Effector memory CD4-positive, alpha-beta T cell (primary cell): ENCODE measurements at regions not wholly inside any gene's neighbourhood (a gene's known extent, or its start where the extent isn't known, plus 50 kb on each side); places are given as distances from the start of the nearest gene placed in this dataset.

Source experiments
- DNase-seq, 3 donors: peaks; one replicate each; pipeline ENCODE4 v3.0.0-alpha.2; 2020
- H3K27ac ChIP-seq: 2 replicates; pipeline ENCODE4 v1.7.0; 2013; ENCODE audit warnings: mild to moderate bottlenecking, low read length, moderate library complexity; ENCODE audit not compliant: insufficient read depth, poor library complexity, severe bottlenecking
- H3K27me3 ChIP-seq: replicated peaks from 2 replicates; pipeline ENCODE4 v1.7.0; 2013; ENCODE audit warnings: mild to moderate bottlenecking, low read length; ENCODE audit not compliant: insufficient read depth, control insufficient read depth, poor library complexity, severe bottlenecking
- H3K36me3 ChIP-seq: 2 replicates; pipeline ENCODE4 v1.7.0; 2013; ENCODE audit warnings: mild to moderate bottlenecking, low read length, moderate library complexity; ENCODE audit not compliant: control insufficient read depth, insufficient read depth
- H3K4me1 ChIP-seq: 2 replicates; pipeline ENCODE4 v1.7.0; 2013; ENCODE audit warnings: low read length, mild to moderate bottlenecking; ENCODE audit not compliant: control insufficient read depth, insufficient read depth, poor library complexity, severe bottlenecking
- H3K4me3 ChIP-seq: 2 replicates; pipeline ENCODE4 v1.7.0; 2013; ENCODE audit warnings: low read length, low read depth, mild to moderate bottlenecking; ENCODE audit not compliant: insufficient read depth, poor library complexity, severe bottlenecking
- H3K9me3 ChIP-seq: 2 replicates; pipeline ENCODE4 v1.7.0; 2013; ENCODE audit warnings: mild to moderate bottlenecking, low read length, moderate library complexity; ENCODE audit not compliant: control insufficient read depth

- Histone ChIP-seq H3K4me1 (no peaks in the 10 kb centered on the region), H3K27ac (no peak overlapping the region), H3K36me3 (no peaks in the 10 kb centered on the region), H3K4me3 (no peak overlapping the region), H3K9me3 (no peaks in the 10 kb centered on the region), H3K27me3 (no peaks in the 10 kb centered on the region)
- no peak for DNase-seq
Measured at GRCh38 chr17:15117239-15117638, 147.9 kb downstream of the PMP22 start.

GRCh38 chr17:15112846-15113617 is 152.1 kb downstream of the PMP22 start:
- no peaks in the 10 kb centered on the region for H3K4me1 ChIP-seq
- no peak overlapping the region for H3K27ac ChIP-seq
- no peak for DNase-seq
- no peaks in the 10 kb centered on the region for H3K9me3 ChIP-seq
- no peaks in the 10 kb centered on the region for H3K27me3 ChIP-seq
- H3K36me3 ChIP-seq: no peaks in the 10 kb centered on the region
- no peak overlapping the region for H3K4me3 ChIP-seq

DNA sequence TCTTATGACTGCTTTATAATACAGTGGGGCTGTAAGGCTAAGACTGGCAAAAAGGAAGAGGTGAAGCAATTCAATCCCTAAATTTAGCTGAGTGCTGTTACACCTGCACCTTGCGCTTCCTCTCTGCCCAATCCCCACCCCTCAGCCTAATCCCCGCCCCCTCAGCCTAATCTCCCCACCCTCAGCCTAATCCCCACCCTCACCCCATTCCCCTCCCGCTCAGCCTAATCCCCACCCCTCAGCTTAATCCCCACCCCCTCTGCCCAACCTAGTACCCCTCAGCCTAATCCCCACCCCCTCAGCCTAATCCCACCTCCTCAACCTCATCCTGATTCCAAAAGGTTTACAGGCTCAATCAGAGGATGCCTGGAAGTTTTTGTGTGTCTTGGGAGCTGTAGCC is 155.5 kb downstream of the PMP22 start:
- Histone ChIP-seq H3K4me1 (no peaks in the 10 kb centered on the region), H3K27ac (no peak overlapping the region), H3K9me3 (no peaks in the 10 kb centered on the region), H3K27me3 (no peaks in the 10 kb centered on the region), H3K4me3 (no peak overlapping the region), H3K36me3 (no peaks in the 10 kb centered on the region)
- DNase-seq: no peak

GRCh38 chr17:15108992-15109391 is 156.1 kb downstream of the PMP22 start:
- Histone ChIP-seq H3K36me3 (no peaks in the 10 kb centered on the region), H3K4me3 (no peak overlapping the region), H3K9me3 (no peaks in the 10 kb centered on the region), H3K27me3 (no peaks in the 10 kb centered on the region), H3K4me1 (no peaks in the 10 kb centered on the region), H3K27ac (no peak overlapping the region)
- DNase-seq: no peak

DNA sequence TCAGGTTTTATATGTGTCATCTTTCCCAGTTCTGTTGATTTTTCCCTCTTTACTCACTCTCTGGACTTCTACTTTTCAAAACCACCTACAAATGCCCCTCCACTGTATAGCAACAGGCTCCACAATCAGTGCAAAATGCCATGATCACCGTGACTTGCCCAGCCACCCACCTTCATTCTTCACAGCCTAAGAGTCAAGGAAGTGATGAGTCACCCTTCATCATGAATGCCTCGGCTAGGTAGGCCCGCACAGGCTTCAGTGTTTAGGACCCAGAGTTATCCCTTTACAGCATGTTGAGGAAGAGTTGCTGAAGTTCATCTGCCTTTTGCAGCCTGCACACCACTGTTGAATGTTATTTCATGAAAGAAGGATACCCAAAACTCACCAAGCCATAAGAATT is 158.6 kb downstream of the PMP22 start:
- H3K4me1 ChIP-seq: no peaks in the 10 kb centered on the region
- H3K36me3 ChIP-seq: no peaks in the 10 kb centered on the region
- H3K27ac ChIP-seq: no peak overlapping the region
- no peak overlapping the region for H3K4me3 ChIP-seq
- H3K9me3 ChIP-seq: no peaks in the 10 kb centered on the region
- no peak for DNase-seq
- no peaks in the 10 kb centered on the region for H3K27me3 ChIP-seq

DNA sequence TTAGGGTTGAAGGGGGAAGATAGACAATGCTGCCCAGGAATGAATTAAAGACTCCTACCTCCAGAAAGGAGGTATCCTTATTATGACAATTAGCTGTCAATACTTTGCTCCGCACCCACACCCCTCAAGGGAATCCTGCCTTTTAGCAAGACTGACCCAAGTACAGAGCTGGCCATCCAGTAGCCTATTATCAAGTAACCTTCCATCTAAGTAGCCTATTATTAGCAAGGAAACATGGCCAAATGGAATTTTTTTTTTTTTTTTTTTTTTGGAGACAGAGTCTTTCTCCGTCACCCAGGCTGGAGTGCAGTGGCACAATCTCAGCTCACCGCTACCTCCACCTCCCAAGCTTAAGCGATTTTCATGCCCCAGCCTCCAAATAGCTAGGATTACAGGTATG is 161.3 kb downstream of the PMP22 start:
- H3K27me3 ChIP-seq: no peaks in the 10 kb centered on the region
- H3K27ac ChIP-seq: no peak overlapping the region
- no peaks in the 10 kb centered on the region for H3K9me3 ChIP-seq
- no peaks in the 10 kb centered on the region for H3K36me3 ChIP-seq
- no peak overlapping the region for H3K4me3 ChIP-seq
- no peak for DNase-seq
- no peaks in the 10 kb centered on the region for H3K4me1 ChIP-seq

GRCh38 chr17:15101175-15101574 is 164.0 kb downstream of the PMP22 start:
- H3K9me3 ChIP-seq: no peaks in the 10 kb centered on the region
- no peaks in the 10 kb centered on the region for H3K36me3 ChIP-seq
- H3K4me1 ChIP-seq: no peaks in the 10 kb centered on the region
- H3K4me3 ChIP-seq: no peak overlapping the region
- DNase-seq: no peak
- H3K27ac ChIP-seq: no peak overlapping the region
- no peaks in the 10 kb centered on the region for H3K27me3 ChIP-seq

- Histone ChIP-seq H3K4me1 (no peaks in the 10 kb centered on the region), H3K4me3 (no peak overlapping the region), H3K36me3 (no peaks in the 10 kb centered on the region), H3K27ac (no peak overlapping the region), H3K27me3 (no peaks in the 10 kb centered on the region), H3K9me3 (no peaks in the 10 kb centered on the region)
- DNase-seq: no peak
Measured at GRCh38 chr17:15096511-15096910, 168.6 kb downstream of the PMP22 start.

DNA sequence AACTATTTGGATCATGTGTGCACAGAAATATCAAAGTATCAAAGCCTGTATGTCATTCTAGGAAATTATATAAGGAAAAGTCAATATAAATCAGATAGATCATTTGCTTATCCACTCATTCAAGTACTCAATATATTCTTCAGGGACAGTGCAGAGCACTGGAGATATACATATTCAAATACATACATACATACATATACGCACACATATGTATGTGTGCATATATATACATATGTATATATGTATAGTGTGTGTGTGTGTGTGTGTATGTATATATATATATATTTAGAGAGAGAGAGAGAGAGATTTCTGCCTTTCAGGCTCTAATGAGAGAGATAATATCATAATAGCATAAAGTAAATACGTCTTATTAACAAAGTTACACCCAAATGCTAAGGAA is 169.2 kb downstream of the PMP22 start:
- DNase-seq: no peak
- Histone ChIP-seq H3K36me3 (no peaks in the 10 kb centered on the region), H3K27ac (no peak overlapping the region), H3K27me3 (no peaks in the 10 kb centered on the region), H3K4me1 (no peaks in the 10 kb centered on the region), H3K4me3 (no peak overlapping the region), H3K9me3 (no peaks in the 10 kb centered on the region)

DNA sequence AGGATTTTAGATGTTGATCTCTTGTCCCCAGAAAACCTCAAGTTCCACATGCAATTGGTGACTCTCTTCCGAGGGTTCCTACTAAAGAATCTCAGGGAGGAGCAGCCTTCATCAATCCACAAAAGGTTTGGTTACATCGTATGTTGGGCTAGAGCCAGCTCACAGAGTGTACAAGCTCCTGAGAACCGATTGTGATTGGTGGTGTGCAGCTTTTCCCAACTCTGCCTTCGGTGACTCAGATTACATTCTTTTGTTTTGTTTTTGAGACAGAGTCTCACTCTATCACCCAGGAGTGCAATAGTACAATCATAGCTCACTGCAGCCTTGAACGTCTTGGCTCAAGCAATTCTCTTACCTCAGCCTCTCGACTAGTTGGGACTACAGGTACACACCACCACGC is 172.4 kb downstream of the PMP22 start:
- no peak overlapping the region for H3K4me3 ChIP-seq
- no peak for DNase-seq
- peaks cover under 1% of the 10 kb centered on the region for H3K27me3 ChIP-seq
- no peaks in the 10 kb centered on the region for H3K36me3 ChIP-seq
- no peaks in the 10 kb centered on the region for H3K4me1 ChIP-seq
- no peak overlapping the region for H3K27ac ChIP-seq
- H3K9me3 ChIP-seq: no peaks in the 10 kb centered on the region
